ENCODE measurements at regions not wholly inside any gene's neighbourhood (a gene's known extent, or its start where the extent isn't known, plus 50 kb on each side); places are given as distances from the start of the nearest gene placed in this dataset.
"Not testable (repeated sequence)": the region's sequence is repeated elsewhere in the genome, so short reads cannot be mapped to it uniquely, and the experiment has no call there.

DNA sequence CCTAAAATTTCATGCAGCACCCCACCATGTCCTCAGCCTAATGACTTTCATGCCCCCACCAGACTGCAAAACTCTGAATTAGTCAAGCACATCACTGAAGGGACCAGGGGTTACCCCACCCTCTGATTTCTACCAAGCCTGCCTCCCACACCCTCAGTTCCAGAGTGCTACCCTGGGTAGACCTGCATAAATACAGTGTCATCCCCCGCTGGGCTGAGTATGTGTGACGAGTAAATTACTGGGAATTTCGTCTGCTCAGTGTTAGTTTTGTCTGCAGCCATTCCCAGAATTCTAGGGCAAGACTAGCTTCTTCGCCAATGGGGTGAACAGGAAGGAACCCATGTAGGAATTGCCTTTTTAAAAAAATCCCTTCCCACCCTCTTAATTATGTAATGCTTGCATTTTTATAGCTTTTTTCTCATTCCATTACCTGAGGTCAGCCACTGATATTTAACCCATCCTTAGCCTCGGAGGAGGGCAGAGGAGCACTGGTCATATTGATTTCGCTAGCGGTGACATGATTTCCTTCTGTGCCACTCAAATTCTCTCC, 837.5 kb upstream of the DEFB115 start:
- not testable (repeated sequence) for TF ChIP-seq POLR2A (IDR thresholded peaks at IDR 0.05)
- TF ChIP-seq, protein P1, sequence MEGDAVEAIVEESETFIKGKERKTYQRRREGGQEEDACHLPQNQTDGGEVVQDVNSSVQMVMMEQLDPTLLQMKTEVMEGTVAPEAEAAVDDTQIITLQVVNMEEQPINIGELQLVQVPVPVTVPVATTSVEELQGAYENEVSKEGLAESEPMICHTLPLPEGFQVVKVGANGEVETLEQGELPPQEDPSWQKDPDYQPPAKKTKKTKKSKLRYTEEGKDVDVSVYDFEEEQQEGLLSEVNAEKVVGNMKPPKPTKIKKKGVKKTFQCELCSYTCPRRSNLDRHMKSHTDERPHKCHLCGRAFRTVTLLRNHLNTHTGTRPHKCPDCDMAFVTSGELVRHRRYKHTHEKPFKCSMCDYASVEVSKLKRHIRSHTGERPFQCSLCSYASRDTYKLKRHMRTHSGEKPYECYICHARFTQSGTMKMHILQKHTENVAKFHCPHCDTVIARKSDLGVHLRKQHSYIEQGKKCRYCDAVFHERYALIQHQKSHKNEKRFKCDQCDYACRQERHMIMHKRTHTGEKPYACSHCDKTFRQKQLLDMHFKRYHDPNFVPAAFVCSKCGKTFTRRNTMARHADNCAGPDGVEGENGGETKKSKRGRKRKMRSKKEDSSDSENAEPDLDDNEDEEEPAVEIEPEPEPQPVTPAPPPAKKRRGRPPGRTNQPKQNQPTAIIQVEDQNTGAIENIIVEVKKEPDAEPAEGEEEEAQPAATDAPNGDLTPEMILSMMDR (IDR thresholded peaks at IDR 0.05) = not testable (repeated sequence)

Data from lower leg skin (tissue), 3 donors.